H9 (cell line): ENCODE measurements at regions not wholly inside any gene's neighbourhood (a gene's known extent, or its start where the extent isn't known, plus 50 kb on each side); places are given as distances from the start of the nearest gene placed in this dataset.

Experiments used
- DNase-seq: peaks from one replicate; pipeline ENCODE4 v3.0.0-alpha.2; 2017
- H2AFZ ChIP-seq: one replicate; pipeline ENCODE4 v1.6.1; 2013; ENCODE audit warnings: mild to moderate bottlenecking, low read length, control low read depth, moderate library complexity
- H2AK5ac ChIP-seq: 2 replicates; pipeline ENCODE4 v1.6.1; 2013; ENCODE audit warnings: low read length, control low read depth, mixed read lengths; ENCODE audit not compliant: insufficient read length
- H2BK120ac ChIP-seq: one replicate; pipeline ENCODE4 v1.6.1; 2013; ENCODE audit warnings: low read depth, mild to moderate bottlenecking, low read length, control low read depth, inconsistent platforms; ENCODE audit not compliant: poor library complexity, severe bottlenecking
- H2BK12ac ChIP-seq: 2 replicates; pipeline ENCODE4 v1.6.1; 2013; ENCODE audit warnings: low read length, control low read depth, mixed read lengths, low read depth; ENCODE audit not compliant: insufficient read length
- H2BK15ac ChIP-seq: 2 replicates; pipeline ENCODE4 v1.6.1; 2013; ENCODE audit warnings: low read depth, low read length, control low read depth
- H2BK20ac ChIP-seq: one replicate; pipeline ENCODE4 v1.6.1; 2013; ENCODE audit warnings: low read depth, mild to moderate bottlenecking, low read length, control low read depth, inconsistent platforms; ENCODE audit not compliant: poor library complexity, severe bottlenecking
- H2BK5ac ChIP-seq: 2 replicates; pipeline ENCODE4 v1.6.1; 2013; ENCODE audit warnings: low read length, control low read depth, mixed read lengths; ENCODE audit not compliant: insufficient read length
- H3K14ac ChIP-seq: 2 replicates; pipeline ENCODE4 v1.6.1; 2013; ENCODE audit warnings: low read length, control low read depth; ENCODE audit not compliant: insufficient read depth
- H3K18ac ChIP-seq: 2 replicates; pipeline ENCODE4 v1.6.1; 2013; ENCODE audit warnings: low read depth, mild to moderate bottlenecking, mixed read lengths, low read length, control low read depth; ENCODE audit not compliant: insufficient read length
- H3K23ac ChIP-seq: 2 replicates; pipeline ENCODE4 v1.6.1; 2013; ENCODE audit warnings: low read length, control low read depth, mixed read lengths, low read depth; ENCODE audit not compliant: insufficient read length
- H3K23me2 ChIP-seq: 2 replicates; pipeline ENCODE4 v1.6.1; 2013; ENCODE audit warnings: low read depth, mild to moderate bottlenecking, mixed read lengths, low read length, control low read depth; ENCODE audit not compliant: insufficient read length, poor library complexity, severe bottlenecking
- H3K27ac ChIP-seq: 2 replicates; pipeline ENCODE4 v1.5.1; 2013; ENCODE audit warnings: low read length, control low read depth, mixed read lengths, low read depth; ENCODE audit not compliant: insufficient read length
- H3K27me3 ChIP-seq: 2 replicates; pipeline ENCODE4 v1.6.1; 2013; ENCODE audit warnings: low read length, control low read depth, inconsistent platforms; ENCODE audit not compliant: insufficient read depth
- H3K4ac ChIP-seq: 2 replicates; pipeline ENCODE4 v1.6.1; 2013; ENCODE audit warnings: low read depth, mild to moderate bottlenecking, control low read depth, inconsistent platforms, low read length, moderate library complexity
- H3K4me1 ChIP-seq: 2 replicates; pipeline ENCODE4 v1.6.1; 2013; ENCODE audit warnings: low read length, control low read depth, inconsistent platforms; ENCODE audit not compliant: insufficient read depth
- H3K4me2 ChIP-seq: 2 replicates; pipeline ENCODE4 v1.6.1; 2013; ENCODE audit warnings: low read length, control low read depth, mixed read lengths; ENCODE audit not compliant: insufficient read length, insufficient read depth
- H3K56ac ChIP-seq: 2 replicates; pipeline ENCODE4 v1.6.1; 2013; ENCODE audit warnings: low read depth, mild to moderate bottlenecking, mixed read lengths, low read length, control low read depth; ENCODE audit not compliant: insufficient read length
- H3K79me1 ChIP-seq: 2 replicates; pipeline ENCODE4 v1.6.1; 2013; ENCODE audit warnings: low read depth, mild to moderate bottlenecking, moderate library complexity, low read length, control low read depth, inconsistent platforms; ENCODE audit not compliant: insufficient read depth, poor library complexity, severe bottlenecking
- H3K79me2 ChIP-seq: 2 replicates; pipeline ENCODE4 v1.6.1; 2013; ENCODE audit warnings: low read length, control low read depth, inconsistent platforms; ENCODE audit not compliant: insufficient read depth
- H3K9ac ChIP-seq: 2 replicates; pipeline ENCODE4 v1.6.1; 2013; ENCODE audit warnings: low read length, control low read depth, mixed read lengths; ENCODE audit not compliant: insufficient read length; ENCODE audit errors: extremely low read depth
- H3K9me3 ChIP-seq: one replicate; pipeline ENCODE4 v1.6.1; 2013; ENCODE audit warnings: low read depth, low read length, inconsistent platforms; ENCODE audit not compliant: control insufficient read depth
- H3T11ph ChIP-seq: one replicate; pipeline ENCODE4 v1.6.1; 2013; ENCODE audit warnings: mild to moderate bottlenecking, low read length, control low read depth, inconsistent platforms
- H4K20me1 ChIP-seq: one replicate; pipeline ENCODE4 v1.6.1; 2013; ENCODE audit not compliant: control insufficient read depth, insufficient read length, insufficient read depth
- H4K5ac ChIP-seq: 2 replicates; pipeline ENCODE4 v1.6.1; 2013; ENCODE audit warnings: low read depth, mild to moderate bottlenecking, mixed read lengths, low read length, control low read depth; ENCODE audit not compliant: insufficient read length
- H4K8ac ChIP-seq: replicated peaks from 2 replicates; pipeline ENCODE4 v1.6.1; 2013; ENCODE audit warnings: low read length, control low read depth, mixed read lengths, low read depth; ENCODE audit not compliant: insufficient read length
- H4K91ac ChIP-seq: 2 replicates; pipeline ENCODE4 v1.6.1; 2013; ENCODE audit warnings: low read depth, mild to moderate bottlenecking, moderate library complexity, mixed read lengths, low read length, control low read depth; ENCODE audit not compliant: insufficient read length
- H3K27ac Mint-ChIP-seq, 3 experiments: 2 replicates in 2 of 3; 3 replicates in 1 of 3; pipeline ENCODE4 v1.8.0; 2020 to 2021; ENCODE audit warnings: mixed read lengths in 3 of 3, mild to moderate bottlenecking in 1 of 3, moderate library complexity in 1 of 3
- H3K27me3 Mint-ChIP-seq: 2 replicates; pipeline ENCODE4 v1.8.0; 2021; ENCODE audit warnings: low read depth, mild to moderate bottlenecking, moderate library complexity, mixed read lengths
- H3K36me3 Mint-ChIP-seq, 3 experiments: 2 replicates in 2 of 3; 3 replicates in 1 of 3; pipeline ENCODE4 v1.8.0; 2020 to 2021; ENCODE audit warnings: low read depth in 3 of 3, mixed read lengths in 3 of 3; ENCODE audit not compliant: insufficient read depth in 1 of 3
- H3K4me1 Mint-ChIP-seq, 2 experiments: 2 replicates each; pipeline ENCODE4 v1.8.0; 2020; ENCODE audit warnings: mixed read lengths in 2 of 2
- H3K4me3 Mint-ChIP-seq, 2 experiments: 2 replicates in 1 of 2; 3 replicates in 1 of 2; pipeline ENCODE4 v1.8.0; 2020 to 2021; ENCODE audit warnings: mild to moderate bottlenecking in 2 of 2, mixed read lengths in 2 of 2, moderate library complexity in 1 of 2
- H3K9me3 Mint-ChIP-seq, 2 experiments: 2 replicates in 1 of 2; 3 replicates in 1 of 2; pipeline ENCODE4 v1.8.0; 2020; ENCODE audit warnings: mild to moderate bottlenecking in 2 of 2, mixed read lengths in 2 of 2, moderate library complexity in 1 of 2
- CTCF ChIP-seq: fragments of 200-600 bp; sonication (generic); conservative IDR thresholded peaks from 3 replicates; pipeline ENCODE4 v1.8.0; 2021; ENCODE audit warnings: antibody characterized with exemption, mild to moderate bottlenecking
- WGBS: extraction: QIAGEN DNeasy Blood & Tissue Kit; methylation state at CpG from one replicate; pipeline ENCODE4 v1.1.7; 2013; ENCODE audit warnings: missing lambda C conversion rate, low lambda C conversion rate, mixed read lengths; ENCODE audit not compliant: insufficient read length; ENCODE audit errors: extremely low coverage; 5-methylcytosine and 5-hydroxymethylcytosine counted together

GRCh38 chr15:25226360-25226759 lies 212.5 kb downstream of the UBE3A start:
- H3K27me3 Mint-ChIP-seq = peaks cover 5% of the 10 kb centered on the region
- Histone ChIP-seq H3K4me2 (no peak overlapping the region), H3K23me2 (no peaks in the 10 kb centered on the region), H2BK120ac (no peak overlapping the region), H3K79me2 (no peaks in the 10 kb centered on the region), H3K4me1 (no peaks in the 10 kb centered on the region), H2BK12ac (no peak overlapping the region), H4K91ac (no peak overlapping the region), H3K9ac (no peak overlapping the region), H4K5ac (no peak overlapping the region), H3K27me3 (no peaks in the 10 kb centered on the region), H3T11ph (no peak overlapping the region), H3K14ac (no peak overlapping the region), H3K4ac (no peak overlapping the region), H3K9me3 (peaks cover 68% of the 10 kb centered on the region), H3K56ac (no peak overlapping the region), H2BK15ac (no peak overlapping the region), H3K23ac (no peak overlapping the region), H3K18ac (no peak overlapping the region), H2BK5ac (no peak overlapping the region), H4K8ac (no peak overlapping the region), H2BK20ac (no peak overlapping the region), H3K79me1 (no peaks in the 10 kb centered on the region), H4K20me1 (no peaks in the 10 kb centered on the region), H2AK5ac (no peak overlapping the region), H2AFZ (no peak overlapping the region), H3K27ac (no peak overlapping the region)
- no CpG with 5 or more reads among the region's 6 CpGs for WGBS
- peaks cover 76 to 91% of the 10 kb centered on the region in 2 experiments for H3K9me3 Mint-ChIP-seq
- no peaks in the 10 kb centered on the region for H3K4me1 Mint-ChIP-seq
- no peak overlapping the region for H3K27ac Mint-ChIP-seq
- TF ChIP-seq CTCF = no peak
- no peak for DNase-seq
- H3K4me3 Mint-ChIP-seq = no peak overlapping the region
- H3K36me3 Mint-ChIP-seq = peaks cover 0 to 6% (median 0%) of the 10 kb centered on the region in 3 experiments; a peak in 4 of 7 replicates
